ENCODE measurements at regions not wholly inside any gene's neighbourhood (a gene's known extent, or its start where the extent isn't known, plus 50 kb on each side); places are given as distances from the start of the nearest gene placed in this dataset.

DNA sequence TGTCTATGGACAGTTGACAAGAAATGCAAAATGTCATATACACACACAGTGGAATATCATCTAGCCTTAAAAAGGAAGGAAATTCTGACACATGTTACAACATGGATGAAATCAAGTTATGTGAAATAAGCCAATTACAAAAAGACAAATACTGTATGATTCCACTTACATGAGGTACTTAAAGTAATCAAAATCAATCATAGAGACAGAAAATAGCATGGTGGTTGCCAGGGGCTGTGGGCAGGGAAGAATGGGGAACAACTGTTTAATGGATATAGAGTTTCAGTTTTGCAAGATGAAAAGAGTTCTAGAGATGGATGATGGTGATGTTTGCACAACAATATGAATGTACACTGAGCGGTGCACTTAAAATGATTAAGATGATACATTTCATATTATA, 613.8 kb upstream of the ZNF385D start:
- TF ChIP-seq, protein P1, sequence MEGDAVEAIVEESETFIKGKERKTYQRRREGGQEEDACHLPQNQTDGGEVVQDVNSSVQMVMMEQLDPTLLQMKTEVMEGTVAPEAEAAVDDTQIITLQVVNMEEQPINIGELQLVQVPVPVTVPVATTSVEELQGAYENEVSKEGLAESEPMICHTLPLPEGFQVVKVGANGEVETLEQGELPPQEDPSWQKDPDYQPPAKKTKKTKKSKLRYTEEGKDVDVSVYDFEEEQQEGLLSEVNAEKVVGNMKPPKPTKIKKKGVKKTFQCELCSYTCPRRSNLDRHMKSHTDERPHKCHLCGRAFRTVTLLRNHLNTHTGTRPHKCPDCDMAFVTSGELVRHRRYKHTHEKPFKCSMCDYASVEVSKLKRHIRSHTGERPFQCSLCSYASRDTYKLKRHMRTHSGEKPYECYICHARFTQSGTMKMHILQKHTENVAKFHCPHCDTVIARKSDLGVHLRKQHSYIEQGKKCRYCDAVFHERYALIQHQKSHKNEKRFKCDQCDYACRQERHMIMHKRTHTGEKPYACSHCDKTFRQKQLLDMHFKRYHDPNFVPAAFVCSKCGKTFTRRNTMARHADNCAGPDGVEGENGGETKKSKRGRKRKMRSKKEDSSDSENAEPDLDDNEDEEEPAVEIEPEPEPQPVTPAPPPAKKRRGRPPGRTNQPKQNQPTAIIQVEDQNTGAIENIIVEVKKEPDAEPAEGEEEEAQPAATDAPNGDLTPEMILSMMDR (CRISPR knock-in tag; IDR thresholded peaks at IDR 0.05) = no peak
- TF ChIP-seq ZNF746 (CRISPR knock-in tag; IDR thresholded peaks at IDR 0.05) (no peak), ZNF670 (CRISPR knock-in tag; IDR thresholded peaks at IDR 0.05; ENCODE audit: borderline replicate concordance) (no peak), RAD51 (IDR thresholded peaks at IDR 0.05; ENCODE audit: borderline replicate concordance) (no peak), POLR2G (IDR thresholded peaks at IDR 0.05; ENCODE audit: low read depth, low read length) (no peak), ZSCAN9 (CRISPR knock-in tag; IDR thresholded peaks at IDR 0.05; ENCODE audit: borderline replicate concordance) (no peak), SRY (CRISPR knock-in tag; IDR thresholded peaks at IDR 0.05) (no peak), POLR2A (IDR thresholded peaks at IDR 0.05; ENCODE audit: insufficient read depth in 1 of 2, low read depth in 2 of 2, low read length in 2 of 2) (no peak), TCF7 (IDR thresholded peaks at IDR 0.05; ENCODE audit: low read depth) (no peak)

Data from HepG2 (cell line).